ENCODE measurements at regions not wholly inside any gene's neighbourhood (a gene's known extent, or its start where the extent isn't known, plus 50 kb on each side); places are given as distances from the start of the nearest gene placed in this dataset.

GRCh38 chrX:40260146-40260747 is 162.5 kb upstream of the BCOR start:
- no peaks in the 10 kb centered on the region for H3K36me3 ChIP-seq (ENCODE audit: control insufficient read depth in 2 of 3, insufficient read depth in 3 of 3, low read length in 3 of 3)
- H3K27ac ChIP-seq (ENCODE audit: low read depth in 2 of 2, low read length in 2 of 2) = no peak overlapping the region
- no peak overlapping the region for H3K4me3 ChIP-seq (ENCODE audit: low read length in 3 of 3)
- no peaks in the 10 kb centered on the region for H3K9me3 ChIP-seq (ENCODE audit: control insufficient read depth in 2 of 3, insufficient read depth in 1 of 3, low read length in 3 of 3)
- FAIRE-seq (no peak), DNase-seq (no peak)
- intact Hi-C loops (cut with DNase I) = no loop called here
- H3K4me1 ChIP-seq (ENCODE audit: control insufficient read depth in 2 of 3, insufficient read depth in 2 of 3, low read depth in 1 of 3, low read length in 3 of 3) = peaks cover 0 to 4% (median 0%) of the 10 kb centered on the region in 3 donors
- no peak for TF ChIP-seq CTCF (IDR thresholded peaks at IDR 0.05; ENCODE audit: borderline replicate concordance, extremely low read depth, insufficient read depth)
- H3K27me3 ChIP-seq (ENCODE audit: control insufficient read depth, insufficient read depth, low read length) = no peaks in the 10 kb centered on the region
- no peak overlapping the region for H3K9ac ChIP-seq (ENCODE audit: low read length in 3 of 3)

- intact Hi-C loops (cut with DNase I) = no loop called here
- no peaks in the 10 kb centered on the region for H3K9me3 ChIP-seq (ENCODE audit: control insufficient read depth in 2 of 3, insufficient read depth in 1 of 3, low read length in 3 of 3)
- TF ChIP-seq CTCF (IDR thresholded peaks at IDR 0.05; ENCODE audit: borderline replicate concordance, extremely low read depth, insufficient read depth) = no peak
Measured at GRCh38 chrX:40258909-40259308, 161.2 kb upstream of the BCOR start.

GRCh38 chrX:40253771-40254170 is 156.0 kb upstream of the BCOR start:
- DNase-seq (no peak), FAIRE-seq (no peak)
- H3K36me3 ChIP-seq (ENCODE audit: control insufficient read depth in 2 of 3, insufficient read depth in 3 of 3, low read length in 3 of 3) = no peaks in the 10 kb centered on the region
- no peak overlapping the region for H3K9ac ChIP-seq (ENCODE audit: low read length in 3 of 3)
- TF ChIP-seq CTCF (IDR thresholded peaks at IDR 0.05; ENCODE audit: borderline replicate concordance, extremely low read depth, insufficient read depth) = no peak
- H3K4me1 ChIP-seq (ENCODE audit: control insufficient read depth in 2 of 3, insufficient read depth in 2 of 3, low read depth in 1 of 3, low read length in 3 of 3) = no peaks in the 10 kb centered on the region
- intact Hi-C loops (cut with DNase I) = no loop called here
- H3K9me3 ChIP-seq (ENCODE audit: control insufficient read depth in 2 of 3, insufficient read depth in 1 of 3, low read length in 3 of 3) = no peaks in the 10 kb centered on the region
- H3K27ac ChIP-seq (ENCODE audit: low read depth in 2 of 2, low read length in 2 of 2) = no peak overlapping the region
- no peak overlapping the region for H3K4me3 ChIP-seq (ENCODE audit: low read length in 3 of 3)
- no peaks in the 10 kb centered on the region for H3K27me3 ChIP-seq (ENCODE audit: control insufficient read depth, insufficient read depth, low read length)

More at GRCh38 chrX:40258909-40259308, 161.2 kb upstream of the BCOR start:
- H3K36me3 ChIP-seq (ENCODE audit: control insufficient read depth in 2 of 3, insufficient read depth in 3 of 3, low read length in 3 of 3) = no peaks in the 10 kb centered on the region
- no peaks in the 10 kb centered on the region for H3K27me3 ChIP-seq (ENCODE audit: control insufficient read depth, insufficient read depth, low read length)
- peaks cover 0 to 4% (median 0%) of the 10 kb centered on the region in 3 donors for H3K4me1 ChIP-seq (ENCODE audit: control insufficient read depth in 2 of 3, insufficient read depth in 2 of 3, low read depth in 1 of 3, low read length in 3 of 3)
- H3K9ac ChIP-seq (ENCODE audit: low read length in 3 of 3) = no peak overlapping the region
- no peak overlapping the region for H3K27ac ChIP-seq (ENCODE audit: low read depth in 2 of 2, low read length in 2 of 2)
- no peak for DNase-seq
- FAIRE-seq = no peak
- no peak overlapping the region for H3K4me3 ChIP-seq (ENCODE audit: low read length in 3 of 3)

- no peak for FAIRE-seq
- H3K36me3 ChIP-seq (ENCODE audit: control insufficient read depth in 2 of 3, insufficient read depth in 3 of 3, low read length in 3 of 3) = no peaks in the 10 kb centered on the region
Measured at GRCh38 chrX:40249582-40249981, 151.8 kb upstream of the BCOR start.

More at GRCh38 chrX:40249582-40249981, 151.8 kb upstream of the BCOR start:
- intact Hi-C loops (cut with DNase I) = no loop called here
- Histone ChIP-seq H3K27ac (ENCODE audit: low read depth in 2 of 2, low read length in 2 of 2) (no peak overlapping the region), H3K27me3 (ENCODE audit: control insufficient read depth, insufficient read depth, low read length) (no peaks in the 10 kb centered on the region), H3K4me1 (ENCODE audit: control insufficient read depth in 2 of 3, insufficient read depth in 2 of 3, low read depth in 1 of 3, low read length in 3 of 3) (no peaks in the 10 kb centered on the region), H3K4me3 (ENCODE audit: low read length in 3 of 3) (no peak overlapping the region), H3K9ac (ENCODE audit: low read length in 3 of 3) (no peak overlapping the region), H3K9me3 (ENCODE audit: control insufficient read depth in 2 of 3, insufficient read depth in 1 of 3, low read length in 3 of 3) (no peaks in the 10 kb centered on the region)
- TF ChIP-seq CTCF (IDR thresholded peaks at IDR 0.05; ENCODE audit: borderline replicate concordance, extremely low read depth, insufficient read depth) = no peak
- DNase-seq = no peak

Measured in kidney (tissue), 13 donors.